Mesenchymal stem cell (in vitro differentiated cells and primary cell): ENCODE measurements at regions not wholly inside any gene's neighbourhood (a gene's known extent, or its start where the extent isn't known, plus 50 kb on each side); places are given as distances from the start of the nearest gene placed in this dataset.

Experiments
- DNase-seq: peaks from one replicate; pipeline ENCODE4 v3.0.0-alpha.2; 2013
- H2AFZ ChIP-seq: one replicate; pipeline ENCODE4 v1.6.1; 2013; ENCODE audit warnings: low read depth, mild to moderate bottlenecking, control low read depth, inconsistent platforms, low read length, moderate library complexity
- H2AK5ac ChIP-seq: 2 replicates; pipeline ENCODE4 v1.6.1; 2013; ENCODE audit warnings: low read length, moderate library complexity, mild to moderate bottlenecking, inconsistent platforms; ENCODE audit not compliant: severe bottlenecking
- H2BK120ac ChIP-seq: one replicate; pipeline ENCODE4 v1.6.1; 2013; ENCODE audit warnings: low read depth, mild to moderate bottlenecking, inconsistent platforms, low read length, moderate library complexity
- H2BK12ac ChIP-seq, 2 experiments: one replicate each; pipeline ENCODE4 v1.6.1; 2013; ENCODE audit warnings: inconsistent platforms in 2 of 2, low read length in 2 of 2, mild to moderate bottlenecking in 2 of 2, moderate library complexity in 2 of 2, control low read depth in 1 of 2
- H2BK15ac ChIP-seq: one replicate; pipeline ENCODE4 v1.6.1; 2013; ENCODE audit warnings: mild to moderate bottlenecking, low read depth, inconsistent platforms; ENCODE audit not compliant: poor library complexity, severe bottlenecking
- H2BK5ac ChIP-seq: 2 replicates; pipeline ENCODE4 v1.6.1; 2013; ENCODE audit warnings: low read depth, mild to moderate bottlenecking, low read length, control low read depth, inconsistent platforms; ENCODE audit not compliant: poor library complexity, severe bottlenecking
- H3K14ac ChIP-seq, 2 experiments: one replicate each; pipeline ENCODE4 v1.6.1; 2013; ENCODE audit warnings: inconsistent platforms in 2 of 2, low read length in 2 of 2, control low read depth in 1 of 2, mild to moderate bottlenecking in 1 of 2, moderate library complexity in 1 of 2
- H3K18ac ChIP-seq, 2 experiments: one replicate each; pipeline ENCODE4 v1.6.1; 2013; ENCODE audit warnings: inconsistent platforms in 2 of 2, low read length in 2 of 2, control low read depth in 1 of 2, low read depth in 1 of 2, mild to moderate bottlenecking in 1 of 2
- H3K23ac ChIP-seq, 2 experiments: one replicate each; pipeline ENCODE4 v1.6.1; 2013; ENCODE audit warnings: inconsistent platforms in 2 of 2, low read length in 2 of 2, mild to moderate bottlenecking in 2 of 2, moderate library complexity in 2 of 2, control low read depth in 1 of 2
- H3K27ac ChIP-seq: 2 replicates; pipeline ENCODE4 v1.5.1; 2013; ENCODE audit warnings: mild to moderate bottlenecking, moderate library complexity, low read length, control low read depth, inconsistent platforms; ENCODE audit not compliant: poor library complexity, severe bottlenecking
- H3K27me3 ChIP-seq, 2 experiments: 2 replicates each; pipeline versions ENCODE4 v1.6.1 to v1.7.0; 2013; ENCODE audit warnings: low read length in 2 of 2, mild to moderate bottlenecking in 2 of 2, moderate library complexity in 2 of 2, control low read depth in 1 of 2, inconsistent platforms in 1 of 2; ENCODE audit not compliant: control insufficient read depth in 1 of 2, insufficient read depth in 1 of 2
- H3K36me3 ChIP-seq, 2 experiments: 2 replicates each; pipeline versions ENCODE4 v1.6.1 to v1.7.0; 2013; ENCODE audit warnings: low read length in 2 of 2, control low read depth in 1 of 2, inconsistent platforms in 1 of 2, low read depth in 1 of 2, mild to moderate bottlenecking in 1 of 2; ENCODE audit not compliant: insufficient read depth in 2 of 2, control insufficient read depth in 1 of 2
- H3K4ac ChIP-seq, 2 experiments: one replicate each; pipeline ENCODE4 v1.6.1; 2013; ENCODE audit warnings: inconsistent platforms in 2 of 2, low read length in 2 of 2, mild to moderate bottlenecking in 2 of 2, moderate library complexity in 2 of 2, control low read depth in 1 of 2, low read depth in 1 of 2
- H3K4me1 ChIP-seq: 2 replicates; pipeline ENCODE4 v1.6.1; 2013; ENCODE audit warnings: low read depth, low read length, control low read depth; ENCODE audit not compliant: control insufficient read depth, insufficient read depth
- H3K4me2 ChIP-seq: 2 replicates; pipeline ENCODE4 v1.6.1; 2013; ENCODE audit warnings: low read length, mild to moderate bottlenecking, inconsistent platforms; ENCODE audit not compliant: poor library complexity, severe bottlenecking
- H3K4me3 ChIP-seq, 2 experiments: 2 replicates each; pipeline versions ENCODE4 v1.5.1 to v1.7.0; 2013; ENCODE audit warnings: low read length in 2 of 2, mild to moderate bottlenecking in 2 of 2, control low read depth in 1 of 2, low read depth in 1 of 2; ENCODE audit not compliant: insufficient read depth in 1 of 2
- H3K79me1 ChIP-seq: replicated peaks from 2 replicates; pipeline ENCODE4 v1.6.1; 2013; ENCODE audit warnings: mild to moderate bottlenecking, control low read depth, low read length, inconsistent platforms; ENCODE audit not compliant: poor library complexity, severe bottlenecking
- H3K9ac ChIP-seq: 2 replicates; pipeline ENCODE4 v1.7.0; 2013; ENCODE audit warnings: mild to moderate bottlenecking, low read length, moderate library complexity
- H3K9me3 ChIP-seq: 2 replicates; pipeline ENCODE4 v1.7.0; 2013; ENCODE audit warnings: mild to moderate bottlenecking, low read length; ENCODE audit not compliant: control insufficient read depth
- H4K8ac ChIP-seq: one replicate; pipeline ENCODE4 v1.6.1; 2013; ENCODE audit warnings: inconsistent platforms, mild to moderate bottlenecking, low read length, moderate library complexity
- H4K91ac ChIP-seq: one replicate; pipeline ENCODE4 v1.6.1; 2013; ENCODE audit warnings: mild to moderate bottlenecking, low read length, inconsistent platforms
- WGBS: methylation state at CpG from one replicate; pipeline ENCODE4 v1.1.7; 2013; ENCODE audit warnings: mixed read lengths; 5-methylcytosine and 5-hydroxymethylcytosine counted together

DNA sequence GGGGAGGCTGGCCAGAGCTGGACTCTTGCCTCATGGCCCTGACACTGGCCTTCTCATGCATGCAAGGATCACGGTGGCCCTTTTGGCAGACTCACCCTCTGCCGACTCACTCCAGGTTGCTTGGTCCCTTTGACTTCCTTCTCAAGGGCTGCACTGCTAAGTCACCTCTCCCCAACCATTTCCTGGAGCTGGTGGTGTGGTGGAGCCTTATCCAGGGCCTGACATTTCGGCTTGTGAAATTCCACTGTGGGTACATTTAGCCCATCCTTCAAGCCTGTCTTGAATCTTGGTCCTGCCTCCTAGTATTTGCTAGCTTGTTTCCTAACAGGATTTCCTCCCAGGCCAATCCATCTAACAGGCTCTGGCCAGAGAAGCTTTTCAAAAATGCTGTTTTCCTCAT, 52.6 kb upstream of the JUN start:
- Histone ChIP-seq H3K14ac (peak overlapping the region in 1 of 2 experiments; percentile 26), H3K27me3 (no peaks in the 10 kb centered on the region), H3K18ac (peak overlapping the region; percentile 72 to 77), H3K4me1 (no peaks in the 10 kb centered on the region), H3K9me3 (no peaks in the 10 kb centered on the region), H3K79me1 (no peaks in the 10 kb centered on the region), H2BK12ac (peak overlapping the region in 1 of 2 experiments; percentile 55), H2BK120ac (no peak overlapping the region), H4K8ac (no peak overlapping the region), H3K23ac (no peak overlapping the region), H2AK5ac (no peak overlapping the region), H3K9ac (no peak overlapping the region), H4K91ac (peak overlapping the region; percentile 12), H2BK5ac (no peak overlapping the region), H2AFZ (no peak overlapping the region), H3K36me3 (no peaks in the 10 kb centered on the region), H2BK15ac (no peak overlapping the region), H3K4ac (peak overlapping the region in 1 of 2 experiments; percentile 38), H3K4me2 (no peak overlapping the region), H3K27ac (no peak overlapping the region), H3K4me3 (no peak overlapping the region)
- 92% methylated on average over 3 of the region's 3 CpGs for WGBS
- no peak for DNase-seq

DNA sequence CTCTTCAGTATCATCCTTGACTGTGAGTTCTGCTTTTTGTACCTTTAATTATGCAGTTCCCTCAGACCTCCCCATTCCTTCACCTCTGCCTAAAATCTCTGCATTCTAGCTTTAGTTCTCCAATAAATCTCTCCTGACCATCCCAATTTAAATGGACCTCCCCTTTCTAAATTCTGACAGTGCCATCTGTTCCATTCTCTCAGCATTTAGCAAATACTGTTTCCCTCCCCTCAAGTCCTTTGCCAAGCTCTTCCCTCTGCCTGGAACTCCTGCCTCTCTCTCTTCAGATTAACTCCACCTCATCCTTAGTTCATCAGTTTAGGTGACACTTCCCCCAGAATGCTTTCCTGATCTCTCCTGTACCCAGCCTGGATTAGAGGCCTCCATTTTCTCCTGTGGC, 54.0 kb upstream of the JUN start:
- H3K79me1 ChIP-seq, result no peaks in the 10 kb centered on the region
- no peaks in the 10 kb centered on the region for H3K27me3 ChIP-seq
- H3K18ac ChIP-seq, result no peak overlapping the region
- no peak overlapping the region for H2BK120ac ChIP-seq
- no peak overlapping the region for H3K4me3 ChIP-seq
- no peak overlapping the region for H3K14ac ChIP-seq
- DNase-seq, result no peak
- H2BK12ac ChIP-seq, result no peak overlapping the region
- no peak overlapping the region for H4K8ac ChIP-seq
- H3K4ac ChIP-seq, result no peak overlapping the region
- H2AFZ ChIP-seq, result no peak overlapping the region
- H3K4me1 ChIP-seq, result no peaks in the 10 kb centered on the region
- H2AK5ac ChIP-seq, result no peak overlapping the region
- H2BK15ac ChIP-seq, result no peak overlapping the region
- no peak overlapping the region for H3K9ac ChIP-seq
- H4K91ac ChIP-seq, result no peak overlapping the region
- H3K27ac ChIP-seq, result no peak overlapping the region
- no peaks in the 10 kb centered on the region for H3K36me3 ChIP-seq
- H3K4me2 ChIP-seq, result no peak overlapping the region
- no peaks in the 10 kb centered on the region for H3K9me3 ChIP-seq
- no peak overlapping the region for H2BK5ac ChIP-seq
- no peak overlapping the region for H3K23ac ChIP-seq

- no peak overlapping the region for H2BK15ac ChIP-seq
- 86% methylated on average over 2 of the region's 5 CpGs for WGBS
- no peak overlapping the region for H3K4me2 ChIP-seq
- H3K23ac ChIP-seq, result no peak overlapping the region
- no peak overlapping the region for H2BK120ac ChIP-seq
- no peaks in the 10 kb centered on the region for H3K27me3 ChIP-seq
- H3K79me1 ChIP-seq, result no peaks in the 10 kb centered on the region
- H3K36me3 ChIP-seq, result no peaks in the 10 kb centered on the region
- H3K4me3 ChIP-seq, result no peak overlapping the region
- H3K9ac ChIP-seq, result no peak overlapping the region
- no peak overlapping the region for H4K91ac ChIP-seq
- no peak for DNase-seq
- H2BK5ac ChIP-seq, result no peak overlapping the region
- H3K4me1 ChIP-seq, result no peaks in the 10 kb centered on the region
- H3K18ac ChIP-seq, result no peak overlapping the region
- no peak overlapping the region for H2BK12ac ChIP-seq
- no peak overlapping the region for H3K27ac ChIP-seq
- H3K14ac ChIP-seq, result no peak overlapping the region
- H3K9me3 ChIP-seq, result no peaks in the 10 kb centered on the region
- no peak overlapping the region for H3K4ac ChIP-seq
- H2AFZ ChIP-seq, result no peak overlapping the region
- no peak overlapping the region for H4K8ac ChIP-seq
- no peak overlapping the region for H2AK5ac ChIP-seq
These were observed 55.4 kb upstream of the JUN start for GRCh38 chr1:58839147-58839795.

DNA sequence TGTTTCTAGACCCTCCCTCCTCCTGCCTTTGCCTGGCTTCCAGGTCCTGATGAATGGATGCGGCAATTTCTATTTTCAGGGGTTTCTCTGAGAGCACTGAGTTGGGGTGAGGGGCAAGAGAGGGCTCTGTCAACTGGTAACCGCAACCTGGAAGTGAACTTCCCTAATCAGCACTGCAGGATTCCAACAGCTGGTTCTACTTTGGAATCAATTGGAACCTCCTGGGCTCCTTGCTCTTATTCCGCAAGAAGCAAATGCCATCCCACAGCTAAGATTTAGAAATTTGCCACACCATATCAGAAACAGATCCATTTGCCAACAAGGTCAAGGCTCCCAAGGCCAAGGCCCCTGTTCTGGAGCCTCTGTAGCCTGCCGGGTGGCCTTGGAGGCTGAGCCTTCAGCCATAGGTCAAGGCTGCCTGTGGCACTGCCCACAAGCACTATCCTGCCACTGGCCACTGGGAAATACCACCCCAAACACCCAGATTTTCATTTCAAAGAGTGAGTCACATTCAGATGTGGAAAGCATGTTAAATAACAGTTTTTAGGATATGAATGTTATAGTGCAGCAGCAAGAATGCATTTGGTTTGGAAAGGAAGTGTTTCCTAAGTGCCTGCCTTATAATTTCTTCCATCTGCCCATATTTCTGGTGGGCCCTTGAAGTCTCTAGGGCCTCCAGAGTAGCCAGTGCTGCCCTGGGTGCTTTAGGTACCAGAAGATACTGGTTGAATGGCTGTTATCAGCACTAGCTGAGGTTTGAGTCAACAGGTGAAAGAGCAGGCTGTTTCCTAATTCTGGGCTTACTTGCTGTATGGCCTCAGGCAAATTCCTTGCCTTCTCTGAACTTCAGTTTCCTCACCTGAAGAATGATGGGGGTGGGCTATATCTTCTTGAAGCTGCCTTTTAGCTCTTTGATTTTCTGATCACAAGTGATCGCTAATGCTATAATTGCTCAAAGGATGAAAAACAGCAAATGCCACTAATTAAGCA, 56.3 kb upstream of the JUN start:
- Histone ChIP-seq H3K27me3 (no peaks in the 10 kb centered on the region), H3K36me3 (no peaks in the 10 kb centered on the region), H3K79me1 (no peaks in the 10 kb centered on the region), H3K27ac (no peak overlapping the region), H2BK12ac (peak overlapping the region in 1 of 2 experiments; percentile 4), H3K14ac (no peak overlapping the region), H3K4ac (no peak overlapping the region), H3K4me1 (no peaks in the 10 kb centered on the region), H3K18ac (no peak overlapping the region), H4K8ac (no peak overlapping the region), H2BK5ac (no peak overlapping the region), H3K4me2 (no peak overlapping the region), H3K9ac (no peak overlapping the region), H4K91ac (no peak overlapping the region), H2BK120ac (no peak overlapping the region), H3K9me3 (no peaks in the 10 kb centered on the region), H2BK15ac (no peak overlapping the region), H2AK5ac (peak overlapping the region; percentile 10), H2AFZ (no peak overlapping the region), H3K4me3 (no peak overlapping the region), H3K23ac (no peak overlapping the region)
- 98% methylated on average over 5 of the region's 5 CpGs for WGBS
- DNase-seq, result no peak
